ENCODE measurements at regions not wholly inside any gene's neighbourhood (a gene's known extent, or its start where the extent isn't known, plus 50 kb on each side); places are given as distances from the start of the nearest gene placed in this dataset.

- TF ChIP-seq, protein P1, sequence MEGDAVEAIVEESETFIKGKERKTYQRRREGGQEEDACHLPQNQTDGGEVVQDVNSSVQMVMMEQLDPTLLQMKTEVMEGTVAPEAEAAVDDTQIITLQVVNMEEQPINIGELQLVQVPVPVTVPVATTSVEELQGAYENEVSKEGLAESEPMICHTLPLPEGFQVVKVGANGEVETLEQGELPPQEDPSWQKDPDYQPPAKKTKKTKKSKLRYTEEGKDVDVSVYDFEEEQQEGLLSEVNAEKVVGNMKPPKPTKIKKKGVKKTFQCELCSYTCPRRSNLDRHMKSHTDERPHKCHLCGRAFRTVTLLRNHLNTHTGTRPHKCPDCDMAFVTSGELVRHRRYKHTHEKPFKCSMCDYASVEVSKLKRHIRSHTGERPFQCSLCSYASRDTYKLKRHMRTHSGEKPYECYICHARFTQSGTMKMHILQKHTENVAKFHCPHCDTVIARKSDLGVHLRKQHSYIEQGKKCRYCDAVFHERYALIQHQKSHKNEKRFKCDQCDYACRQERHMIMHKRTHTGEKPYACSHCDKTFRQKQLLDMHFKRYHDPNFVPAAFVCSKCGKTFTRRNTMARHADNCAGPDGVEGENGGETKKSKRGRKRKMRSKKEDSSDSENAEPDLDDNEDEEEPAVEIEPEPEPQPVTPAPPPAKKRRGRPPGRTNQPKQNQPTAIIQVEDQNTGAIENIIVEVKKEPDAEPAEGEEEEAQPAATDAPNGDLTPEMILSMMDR (IDR thresholded peaks at IDR 0.05; ENCODE audit: low read depth, low read length, poor library complexity, severe bottlenecking), result no peak
- no peak for TF ChIP-seq EZH2phosphoT487 (IDR thresholded peaks at IDR 0.05; ENCODE audit: borderline replicate concordance, low read length)
Observed at GRCh38 chr6:167409079-167409478, 84.2 kb downstream of the TTLL2 start.

Measured in DOHH2 (cell line).